Prostate gland (tissue), 1 donor: ENCODE measurements at regions not wholly inside any gene's neighbourhood (a gene's known extent, or its start where the extent isn't known, plus 50 kb on each side); places are given as distances from the start of the nearest gene placed in this dataset.

ENCODE experiments used
- POLR2A ChIP-seq: fragments of 450-650 bp; IDR thresholded peaks from one replicate; pipeline ENCODE4 v1.6.1; 2016; ENCODE audit warnings: antibody characterized with exemption, mild to moderate bottlenecking
- POLR2AphosphoS5 ChIP-seq: sonication (generic); formaldehyde crosslinking; IDR thresholded peaks from one replicate; pipeline ENCODE4 v1.6.1; 2017; ENCODE audit warnings: antibody characterized with exemption

GRCh38 chr18:30814446-30814845 lies 228.1 kb downstream of the DSC3 start:
- no peak for TF ChIP-seq POLR2AphosphoS5
- TF ChIP-seq POLR2A = no peak
